PC-9 (cell line): ENCODE measurements at regions not wholly inside any gene's neighbourhood (a gene's known extent, or its start where the extent isn't known, plus 50 kb on each side); places are given as distances from the start of the nearest gene placed in this dataset.

ENCODE experiments used
- CTCF ChIP-seq: fragments of 200-600 bp; sonication (generic); conservative IDR thresholded peaks from 2 replicates; pipeline ENCODE4 v1.6.1; 2017; ENCODE audit warnings: mixed run types, antibody characterized with exemption, mild to moderate bottlenecking, moderate library complexity
- EZH2 ChIP-seq: fragments of 200-600 bp; sonication (generic); IDR thresholded peaks from 2 replicates; pipeline ENCODE4 v1.8.0; 2017; ENCODE audit warnings: antibody characterized with exemption, low read depth

GRCh38 chr4:102137217-102137616, 208.1 kb downstream of the SLC39A8 start:
- TF ChIP-seq CTCF (no peak), EZH2 (no peak)
